ENCODE measurements at regions not wholly inside any gene's neighbourhood (a gene's known extent, or its start where the extent isn't known, plus 50 kb on each side); places are given as distances from the start of the nearest gene placed in this dataset.

DNA sequence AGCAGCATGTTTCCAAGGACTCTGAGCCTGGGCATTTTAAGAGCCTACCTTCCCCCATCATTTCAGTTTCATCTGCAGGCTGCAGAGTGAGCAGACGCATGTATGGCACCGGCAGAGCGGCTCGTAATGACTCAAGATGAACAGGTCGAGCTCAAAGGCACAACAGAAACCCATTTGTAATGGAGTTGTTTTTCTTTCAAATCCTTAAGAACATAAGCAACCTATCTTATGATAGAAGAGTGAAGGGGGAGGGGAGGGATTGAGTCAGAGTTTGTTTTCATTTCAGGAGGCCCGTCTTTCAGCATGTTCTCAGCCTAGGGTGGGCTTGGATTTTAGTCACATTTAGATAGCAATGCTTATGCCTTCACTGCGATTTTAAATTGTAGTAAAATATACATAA lies 54.9 kb upstream of the CISTR start:
- no peak for DNase-seq (ENCODE audit: extremely low spot score, unreplicated experiment)
- Mint-ChIP-seq H3K9me3 (ENCODE audit: unreplicated experiment) (no peaks in the 10 kb centered on the region), H3K36me3 (ENCODE audit: unreplicated experiment) (no peaks in the 10 kb centered on the region), H3K27ac (ENCODE audit: unreplicated experiment) (no peak overlapping the region), H3K4me3 (ENCODE audit: unreplicated experiment) (no peak overlapping the region), H3K4me1 (ENCODE audit: unreplicated experiment) (no peaks in the 10 kb centered on the region), H3K27me3 (ENCODE audit: unreplicated experiment) (peaks cover 29% of the 10 kb centered on the region)
- TF ChIP-seq, protein P1, sequence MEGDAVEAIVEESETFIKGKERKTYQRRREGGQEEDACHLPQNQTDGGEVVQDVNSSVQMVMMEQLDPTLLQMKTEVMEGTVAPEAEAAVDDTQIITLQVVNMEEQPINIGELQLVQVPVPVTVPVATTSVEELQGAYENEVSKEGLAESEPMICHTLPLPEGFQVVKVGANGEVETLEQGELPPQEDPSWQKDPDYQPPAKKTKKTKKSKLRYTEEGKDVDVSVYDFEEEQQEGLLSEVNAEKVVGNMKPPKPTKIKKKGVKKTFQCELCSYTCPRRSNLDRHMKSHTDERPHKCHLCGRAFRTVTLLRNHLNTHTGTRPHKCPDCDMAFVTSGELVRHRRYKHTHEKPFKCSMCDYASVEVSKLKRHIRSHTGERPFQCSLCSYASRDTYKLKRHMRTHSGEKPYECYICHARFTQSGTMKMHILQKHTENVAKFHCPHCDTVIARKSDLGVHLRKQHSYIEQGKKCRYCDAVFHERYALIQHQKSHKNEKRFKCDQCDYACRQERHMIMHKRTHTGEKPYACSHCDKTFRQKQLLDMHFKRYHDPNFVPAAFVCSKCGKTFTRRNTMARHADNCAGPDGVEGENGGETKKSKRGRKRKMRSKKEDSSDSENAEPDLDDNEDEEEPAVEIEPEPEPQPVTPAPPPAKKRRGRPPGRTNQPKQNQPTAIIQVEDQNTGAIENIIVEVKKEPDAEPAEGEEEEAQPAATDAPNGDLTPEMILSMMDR (IDR thresholded peaks at IDR 0.05), result no peak

- H3K4me3 Mint-ChIP-seq (ENCODE audit: unreplicated experiment), result no peak overlapping the region
- no peaks in the 10 kb centered on the region for H3K4me1 Mint-ChIP-seq (ENCODE audit: unreplicated experiment)
- H3K36me3 Mint-ChIP-seq (ENCODE audit: unreplicated experiment), result no peaks in the 10 kb centered on the region
- peaks cover 27% of the 10 kb centered on the region for H3K27me3 Mint-ChIP-seq (ENCODE audit: unreplicated experiment)
- no peak for DNase-seq (ENCODE audit: extremely low spot score, unreplicated experiment)
- no peaks in the 10 kb centered on the region for H3K9me3 Mint-ChIP-seq (ENCODE audit: unreplicated experiment)
- TF ChIP-seq, protein P1 (IDR thresholded peaks at IDR 0.05), result no peak
- no peak overlapping the region for H3K27ac Mint-ChIP-seq (ENCODE audit: unreplicated experiment)
Observed at GRCh38 chr12:53807322-53807860, 55.6 kb upstream of the CISTR start.

GRCh38 chr12:53808023-53808705 lies 56.4 kb upstream of the CISTR start:
- Mint-ChIP-seq H3K27me3 (ENCODE audit: unreplicated experiment) (peaks cover 21% of the 10 kb centered on the region), H3K4me1 (ENCODE audit: unreplicated experiment) (no peaks in the 10 kb centered on the region), H3K27ac (ENCODE audit: unreplicated experiment) (no peak overlapping the region), H3K4me3 (ENCODE audit: unreplicated experiment) (no peak overlapping the region), H3K9me3 (ENCODE audit: unreplicated experiment) (no peaks in the 10 kb centered on the region), H3K36me3 (ENCODE audit: unreplicated experiment) (no peaks in the 10 kb centered on the region)
- TF ChIP-seq, protein P1 (IDR thresholded peaks at IDR 0.05), result no peak
- no peak for DNase-seq (ENCODE audit: extremely low spot score, unreplicated experiment)

DNA sequence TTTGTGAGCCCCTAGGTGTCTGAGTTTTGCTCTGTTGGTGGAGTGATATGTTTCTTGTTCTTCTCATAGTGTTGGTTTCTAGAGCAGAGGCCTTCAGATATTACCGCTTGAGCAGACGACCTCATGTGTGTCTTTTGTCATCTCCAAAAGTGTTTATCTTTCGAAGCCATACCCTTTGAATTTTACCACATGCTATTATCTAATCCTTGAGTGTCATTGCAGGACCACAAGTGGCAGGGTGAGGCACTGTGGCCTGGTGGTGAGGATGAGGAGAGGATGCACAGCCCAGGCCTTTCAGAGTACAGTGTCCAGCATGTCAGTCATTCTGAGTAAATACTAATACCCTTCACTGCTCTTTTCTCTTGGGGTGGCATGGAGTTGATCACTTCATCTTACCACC lies 57.2 kb upstream of the CISTR start:
- Mint-ChIP-seq H3K27ac (ENCODE audit: unreplicated experiment) (no peak overlapping the region), H3K9me3 (ENCODE audit: unreplicated experiment) (no peaks in the 10 kb centered on the region), H3K4me1 (ENCODE audit: unreplicated experiment) (no peaks in the 10 kb centered on the region)

GRCh38 chr12:53810950-53811349 lies 59.2 kb upstream of the CISTR start:
- DNase-seq (ENCODE audit: extremely low spot score, unreplicated experiment), result no peak
- H3K27me3 Mint-ChIP-seq (ENCODE audit: unreplicated experiment), result peaks cover 16% of the 10 kb centered on the region
- no peaks in the 10 kb centered on the region for H3K9me3 Mint-ChIP-seq (ENCODE audit: unreplicated experiment)

More for the DNA sequence above, 57.2 kb upstream of the CISTR start:
- Mint-ChIP-seq H3K27me3 (ENCODE audit: unreplicated experiment) (peaks cover 24% of the 10 kb centered on the region), H3K4me3 (ENCODE audit: unreplicated experiment) (no peak overlapping the region), H3K36me3 (ENCODE audit: unreplicated experiment) (no peaks in the 10 kb centered on the region)
- DNase-seq (ENCODE audit: extremely low spot score, unreplicated experiment), result no peak
- TF ChIP-seq, protein P1 (IDR thresholded peaks at IDR 0.05), result no peak

More at GRCh38 chr12:53810950-53811349, 59.2 kb upstream of the CISTR start:
- H3K4me3 Mint-ChIP-seq (ENCODE audit: unreplicated experiment), result no peak overlapping the region
- no peaks in the 10 kb centered on the region for H3K36me3 Mint-ChIP-seq (ENCODE audit: unreplicated experiment)
- TF ChIP-seq, protein P1 (IDR thresholded peaks at IDR 0.05), result no peak
- H3K4me1 Mint-ChIP-seq (ENCODE audit: unreplicated experiment), result no peaks in the 10 kb centered on the region
- H3K27ac Mint-ChIP-seq (ENCODE audit: unreplicated experiment), result no peak overlapping the region

Data from osteocyte (in vitro differentiated cells).